GM18867 (cell line): ENCODE measurements at regions not wholly inside any gene's neighbourhood (a gene's known extent, or its start where the extent isn't known, plus 50 kb on each side); places are given as distances from the start of the nearest gene placed in this dataset.

Source experiments
- ATAC-seq: cut with Tn5 transposase; IDR thresholded peaks from one replicate; pipeline ENCODE4 v1.9.1; 2021; ENCODE audit warnings: mild to moderate bottlenecking, moderate library complexity; ENCODE audit not compliant: unreplicated experiment

DNA sequence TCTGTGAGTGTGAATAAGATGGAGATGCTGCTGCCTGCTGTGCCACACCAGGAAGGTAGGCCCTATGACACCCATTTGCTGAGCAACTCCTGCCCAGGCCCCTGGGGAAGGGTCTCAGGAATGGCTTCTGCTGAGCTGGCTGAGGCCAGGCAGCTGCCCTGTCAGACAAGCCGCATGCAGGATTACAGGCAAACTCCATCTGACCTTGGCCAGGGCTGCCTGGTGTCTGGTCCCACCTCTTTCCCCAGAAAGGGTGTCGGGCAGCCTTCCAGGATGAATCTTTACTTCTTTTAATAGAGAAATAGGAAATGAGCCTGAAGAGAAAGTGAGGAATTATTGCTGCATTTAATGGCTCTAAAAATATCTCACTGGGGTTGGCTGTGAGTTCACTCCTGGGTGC lies 182.5 kb downstream of the IRX5 start:
- no peak for ATAC-seq

DNA sequence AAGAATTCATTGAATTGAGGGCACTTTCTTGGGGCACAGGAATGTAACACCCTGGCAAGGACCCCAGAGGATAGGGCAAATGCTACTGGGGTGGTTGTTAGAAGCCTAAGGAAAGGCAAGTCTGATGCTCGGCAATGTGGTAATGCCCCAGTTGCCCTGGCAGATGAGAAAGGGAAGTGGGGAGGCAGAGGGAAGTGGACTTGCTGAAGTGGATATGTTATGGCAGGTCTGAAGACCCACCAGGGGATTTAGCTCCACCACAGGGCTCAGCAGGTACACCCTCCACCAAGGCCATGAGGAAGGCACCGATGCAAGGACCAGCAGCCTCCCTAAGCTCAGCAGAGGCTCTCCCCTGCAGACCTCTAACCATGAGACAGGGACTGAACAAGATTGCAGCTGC lies 184.8 kb downstream of the IRX5 start:
- no peak for ATAC-seq

DNA sequence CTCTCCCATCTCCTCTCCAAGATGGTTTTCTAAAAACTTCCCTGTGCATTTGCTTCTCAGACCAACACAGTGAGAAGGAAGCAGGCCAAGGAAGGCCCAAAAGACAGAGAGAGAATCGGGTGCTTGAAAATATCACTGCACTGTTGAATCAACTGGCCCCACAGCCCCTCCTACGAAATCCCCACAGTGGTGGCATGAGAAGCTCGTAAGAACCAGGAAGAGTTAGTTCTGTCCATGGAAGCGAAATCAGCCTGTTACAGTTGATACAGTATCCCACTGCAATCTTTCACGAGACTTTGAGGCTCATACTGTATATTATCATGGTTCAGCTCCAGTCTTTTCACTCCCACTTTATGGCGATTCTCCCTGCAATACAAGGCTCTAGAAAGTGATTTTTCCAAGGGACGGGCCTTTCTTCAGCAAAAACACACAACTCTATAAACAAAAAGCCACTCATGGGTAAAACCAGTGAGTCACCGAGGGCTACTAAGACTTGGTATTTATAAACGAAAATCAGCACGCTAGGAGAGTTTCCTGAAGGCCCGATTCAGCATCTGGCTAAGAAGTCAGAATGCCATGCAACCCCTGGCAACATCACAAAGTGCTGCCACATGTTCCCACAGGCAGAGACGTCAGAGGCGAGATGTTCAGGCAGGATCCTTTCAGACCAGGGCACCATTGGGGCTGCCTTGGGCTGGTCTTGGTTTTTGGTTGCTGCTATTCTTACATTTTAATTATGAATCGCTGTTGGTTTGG lies 185.7 kb downstream of the IRX5 start:
- no peak for ATAC-seq

DNA sequence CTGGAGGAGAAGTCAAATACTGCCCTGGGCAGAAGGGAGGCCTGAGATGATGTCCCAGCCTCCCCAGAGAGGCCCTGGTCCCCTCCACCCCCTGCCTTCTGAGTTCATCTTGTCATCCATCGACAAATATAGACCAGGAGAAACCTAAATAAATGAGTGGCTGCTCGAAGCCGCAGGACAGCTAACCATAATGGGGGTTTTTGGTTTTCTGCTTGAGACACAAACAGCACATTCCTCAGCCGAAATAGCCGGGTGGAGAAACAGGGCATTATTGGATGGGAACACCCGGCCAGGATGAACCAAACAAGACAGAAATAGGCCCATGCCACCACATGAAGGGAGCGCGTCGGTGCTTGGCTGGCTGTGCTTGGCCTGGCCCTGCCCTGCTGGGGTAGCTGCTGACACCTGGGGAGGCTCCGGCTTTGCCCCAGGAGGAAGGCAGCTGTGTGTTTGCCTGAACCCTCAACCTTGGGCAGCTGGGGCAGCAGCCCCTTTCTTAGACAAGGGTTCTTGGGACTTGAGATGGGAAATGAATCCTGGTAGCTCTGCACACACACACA lies 188.1 kb downstream of the IRX5 start:
- no peak for ATAC-seq

DNA sequence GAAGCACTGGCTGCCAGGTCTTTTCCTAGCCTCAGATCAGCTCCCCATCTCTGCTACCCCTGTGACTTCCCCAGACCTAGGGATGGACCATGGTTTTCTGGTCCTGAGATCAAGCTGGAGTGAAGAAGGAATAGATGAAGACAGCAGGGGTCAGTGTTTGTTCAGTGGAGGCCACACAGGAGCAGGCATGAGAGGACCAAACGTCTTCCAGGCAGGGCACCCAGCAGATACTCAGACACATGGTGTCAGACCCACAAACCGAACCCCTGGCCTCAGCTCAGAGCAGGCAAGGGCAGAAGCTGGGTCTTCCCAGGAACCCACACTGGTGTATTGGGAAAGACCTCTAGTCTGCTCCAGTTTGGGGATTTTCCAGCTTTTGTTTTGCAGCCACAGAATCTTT lies 189.7 kb downstream of the IRX5 start:
- no peak for ATAC-seq

DNA sequence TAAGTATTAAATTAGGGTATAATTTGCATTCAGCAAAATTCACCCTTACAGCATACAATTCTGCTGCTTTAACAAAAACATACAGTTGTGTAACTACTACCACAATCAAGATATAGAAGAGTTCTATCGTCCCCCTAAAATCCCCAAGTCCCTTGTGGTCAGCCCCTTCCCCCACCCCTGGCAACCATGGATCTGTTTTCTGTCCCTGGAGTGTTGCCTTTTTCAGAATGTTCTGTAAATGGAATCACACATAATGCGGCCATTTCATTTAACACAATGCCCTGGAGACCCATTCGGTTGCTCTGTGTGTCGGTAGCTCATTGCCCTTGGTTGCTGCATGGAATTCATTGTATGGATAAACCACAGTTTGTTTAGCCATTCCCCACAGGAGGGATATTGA lies 190.2 kb downstream of the IRX5 start:
- no peak for ATAC-seq

DNA sequence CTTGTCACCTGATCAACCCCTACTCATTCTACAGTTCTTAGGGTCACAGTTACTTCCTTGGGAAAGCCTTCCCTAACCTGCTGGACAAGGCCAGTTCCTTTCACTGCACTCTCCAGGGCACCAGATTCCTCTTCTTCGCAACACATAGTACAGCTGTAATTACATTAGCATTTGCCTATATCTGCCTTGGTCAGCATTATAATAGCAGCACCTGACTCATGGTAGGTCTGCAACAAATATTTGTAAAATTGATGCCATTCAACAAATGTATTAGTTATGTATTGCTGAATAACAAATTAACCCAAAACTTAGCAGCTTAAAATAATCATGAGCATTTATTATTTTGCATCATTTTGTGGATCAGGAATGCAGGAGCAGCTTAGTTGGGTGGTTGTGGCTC lies 193.0 kb downstream of the IRX5 start:
- ATAC-seq = no peak

DNA sequence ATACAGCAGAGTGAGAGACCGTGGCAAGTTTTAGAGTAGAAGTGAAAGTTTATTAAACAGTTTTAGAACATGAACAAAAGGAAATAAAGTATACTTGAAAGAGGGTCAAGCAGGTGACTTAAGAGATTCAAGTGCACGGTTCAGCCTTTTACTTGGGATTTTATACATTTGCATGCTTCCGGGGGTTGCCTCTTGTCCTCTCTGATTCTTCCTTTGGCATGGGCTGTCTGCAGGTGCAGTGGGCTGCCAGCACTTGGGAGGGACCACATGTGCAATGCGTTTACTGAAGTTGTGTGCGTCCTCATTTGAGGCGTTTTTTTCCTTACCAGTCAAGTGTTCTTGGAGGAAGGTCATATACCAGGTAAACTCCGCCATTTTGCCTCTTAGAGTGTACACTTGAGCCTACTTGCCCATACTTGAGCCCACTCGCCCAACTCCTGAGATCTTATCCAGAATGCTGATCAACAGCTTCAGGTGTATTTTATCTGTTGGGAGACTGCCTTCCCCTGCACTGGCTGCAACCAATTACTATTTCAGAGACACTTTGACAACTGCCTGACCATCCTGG lies 195.2 kb downstream of the IRX5 start:
- ATAC-seq = no peak

DNA sequence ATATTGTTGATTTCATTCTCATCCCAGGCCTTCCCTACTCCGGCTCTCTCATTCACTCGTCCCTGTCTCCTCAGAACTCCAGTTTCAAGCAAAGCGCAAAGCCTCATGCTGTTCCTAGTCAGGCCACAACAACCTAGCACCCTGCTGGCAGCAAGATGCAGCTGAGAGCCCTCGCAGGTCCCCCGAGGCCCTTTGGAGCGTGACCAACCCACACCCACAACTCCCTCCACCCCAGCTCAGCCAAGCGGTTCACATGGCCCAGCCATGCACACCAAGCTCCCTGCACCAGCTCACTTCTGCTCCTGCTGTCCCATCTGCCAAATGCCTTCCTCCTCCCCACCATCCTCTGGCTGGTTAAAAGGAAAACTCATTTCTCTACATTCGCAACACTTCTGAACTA lies 195.8 kb downstream of the IRX5 start:
- no peak for ATAC-seq

DNA sequence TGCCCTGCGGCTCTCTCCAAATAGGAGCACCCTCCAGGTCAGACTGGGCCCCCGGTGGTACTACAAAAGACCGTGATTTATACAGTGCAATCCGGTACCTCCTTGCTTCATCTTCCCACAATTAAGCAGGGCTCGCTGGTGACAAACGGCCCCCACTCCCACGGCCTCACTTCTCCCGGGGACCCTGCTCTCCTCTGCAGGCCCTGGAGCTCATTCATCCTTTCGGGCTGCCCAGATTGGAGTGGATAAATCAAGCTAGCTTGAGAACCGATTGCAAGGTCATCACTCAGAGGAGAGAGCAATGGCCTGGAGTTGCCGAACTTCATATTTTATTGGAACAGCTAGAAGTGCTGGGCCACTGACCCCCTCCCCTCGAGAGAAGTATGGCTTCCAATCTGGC lies 193.5 kb upstream of the IRX6 start:
- no peak for ATAC-seq

DNA sequence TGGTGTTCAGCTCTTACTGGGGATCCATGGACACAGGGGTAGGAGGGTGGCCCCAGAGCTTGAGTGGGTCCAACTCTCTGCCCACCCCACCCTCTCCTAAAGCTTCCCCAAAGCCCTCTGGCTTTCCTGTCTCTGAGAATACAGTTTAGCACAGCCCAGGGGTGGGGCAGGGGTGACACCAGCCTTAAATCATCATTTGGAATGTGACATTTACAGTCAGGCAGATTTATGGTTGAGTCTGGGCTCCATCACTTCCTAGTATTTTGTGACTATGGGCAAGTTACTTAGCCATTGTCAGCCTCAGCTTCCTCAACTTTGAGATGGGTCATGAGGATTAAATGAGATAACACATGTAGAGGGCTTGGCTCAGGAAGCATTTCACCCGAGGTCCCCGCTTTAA lies 193.1 kb upstream of the IRX6 start:
- no peak for ATAC-seq

DNA sequence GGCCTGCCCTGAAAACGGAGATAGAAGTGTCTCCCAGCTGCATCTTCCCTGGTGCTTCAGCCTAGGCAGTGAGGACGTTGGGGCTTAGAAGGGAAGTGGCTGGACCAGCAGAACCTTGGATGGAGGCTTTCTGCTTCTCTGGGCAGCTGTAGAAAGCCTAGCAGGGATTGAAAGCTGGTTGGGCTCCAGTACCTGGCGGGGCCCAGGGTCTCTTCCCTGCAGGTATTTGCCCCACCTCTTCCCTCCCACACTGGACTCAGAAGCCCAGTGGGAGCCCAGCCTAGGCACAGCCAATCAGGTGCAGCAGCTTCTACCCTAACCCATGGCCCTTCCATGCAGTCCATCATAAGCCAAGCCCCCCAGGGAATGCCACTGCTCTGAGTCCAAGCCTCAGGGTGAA lies 190.3 kb upstream of the IRX6 start:
- no peak for ATAC-seq

DNA sequence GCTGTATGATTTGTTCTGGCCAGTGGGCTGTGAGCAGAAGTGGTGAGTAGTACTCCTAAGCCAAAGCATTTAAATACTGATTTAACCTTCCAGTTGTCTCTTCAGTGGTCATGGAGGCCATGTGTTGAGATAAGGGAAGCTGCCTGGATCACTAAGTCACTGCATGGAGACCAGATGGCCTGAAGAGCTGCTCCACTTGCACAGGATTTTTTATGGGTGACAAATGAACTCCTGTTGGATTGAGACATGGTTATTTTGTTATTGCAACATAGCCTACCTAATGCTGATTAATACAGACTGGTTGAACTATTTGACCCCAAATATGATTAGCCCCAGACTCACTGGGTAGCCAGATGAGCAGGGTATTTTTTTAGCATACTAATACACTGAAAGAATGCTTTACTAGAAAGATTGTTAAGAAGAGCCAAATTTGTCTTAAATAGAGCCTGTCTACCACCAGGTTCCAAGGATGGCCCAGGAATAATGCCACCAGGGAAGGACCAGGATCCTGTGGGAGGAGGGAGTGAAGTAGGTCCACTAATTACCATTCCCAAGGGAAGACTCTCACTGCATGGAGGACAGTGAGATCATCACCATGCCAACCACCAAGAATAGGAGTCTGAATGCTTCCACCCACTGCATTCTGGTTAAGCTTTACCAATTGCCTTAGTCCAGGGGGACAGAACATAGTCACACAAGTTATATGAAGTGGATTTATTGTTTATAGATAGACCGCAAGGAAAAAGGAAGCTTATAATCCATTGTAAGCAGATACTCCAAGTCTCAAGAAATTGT lies 187.4 kb upstream of the IRX6 start:
- ATAC-seq = no peak

DNA sequence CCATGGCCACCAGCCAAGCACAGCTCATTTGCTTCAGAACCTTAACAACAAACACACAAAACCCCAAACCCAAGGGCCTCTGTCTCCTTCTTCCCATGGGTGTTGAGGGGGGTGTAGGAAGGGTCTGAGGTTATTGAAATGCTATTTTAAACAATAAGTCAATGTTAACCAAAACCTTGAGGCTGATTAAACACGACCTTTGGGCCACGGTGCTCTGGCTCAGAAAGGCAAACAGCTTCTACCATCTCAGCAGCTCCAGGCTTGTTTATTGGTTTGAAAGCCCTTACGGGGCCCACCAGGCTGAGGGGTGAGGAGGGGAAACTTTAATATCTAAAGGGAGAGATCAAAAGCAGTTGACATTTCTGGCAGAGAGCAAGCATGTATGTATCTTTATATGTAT lies 185.7 kb upstream of the IRX6 start:
- ATAC-seq = no peak

DNA sequence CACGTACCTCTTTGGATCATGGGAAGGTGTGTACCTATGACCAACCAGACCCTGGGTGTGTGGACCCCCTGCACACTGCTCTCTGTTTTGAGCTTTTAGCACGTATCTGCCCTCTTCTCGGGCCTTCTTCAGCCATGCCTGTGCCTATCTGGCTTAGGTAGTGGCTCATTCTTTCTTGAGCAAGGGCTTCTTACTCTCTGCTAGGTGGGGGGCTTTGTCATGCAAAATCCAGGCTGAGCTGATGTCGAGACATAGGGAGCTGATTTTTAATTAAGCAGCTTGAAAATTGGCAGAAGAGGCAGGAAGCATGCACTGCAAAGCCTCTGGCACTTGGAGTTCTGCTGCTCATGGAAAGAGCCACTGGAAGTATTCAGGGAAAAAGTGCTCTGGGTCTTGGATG lies 181.6 kb upstream of the IRX6 start:
- ATAC-seq = no peak

DNA sequence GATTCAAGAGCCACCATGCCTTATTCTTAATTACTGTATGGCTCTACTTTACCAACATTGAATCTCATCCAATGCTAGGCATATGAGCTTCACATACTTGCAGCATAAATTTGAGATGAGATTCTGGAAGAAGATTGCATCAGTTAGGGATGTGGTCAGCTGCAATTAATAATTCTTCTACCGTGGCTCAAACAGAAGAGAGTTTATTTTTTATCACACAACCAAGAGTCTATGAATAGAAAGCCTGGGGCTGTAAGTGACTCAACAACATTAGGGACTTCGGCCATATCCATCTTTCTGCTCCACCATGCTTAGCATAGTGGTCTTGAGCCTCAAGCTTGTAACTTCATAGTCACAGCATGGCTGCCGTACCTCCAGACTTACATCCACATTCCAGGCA lies 179.4 kb upstream of the IRX6 start:
- no peak for ATAC-seq

DNA sequence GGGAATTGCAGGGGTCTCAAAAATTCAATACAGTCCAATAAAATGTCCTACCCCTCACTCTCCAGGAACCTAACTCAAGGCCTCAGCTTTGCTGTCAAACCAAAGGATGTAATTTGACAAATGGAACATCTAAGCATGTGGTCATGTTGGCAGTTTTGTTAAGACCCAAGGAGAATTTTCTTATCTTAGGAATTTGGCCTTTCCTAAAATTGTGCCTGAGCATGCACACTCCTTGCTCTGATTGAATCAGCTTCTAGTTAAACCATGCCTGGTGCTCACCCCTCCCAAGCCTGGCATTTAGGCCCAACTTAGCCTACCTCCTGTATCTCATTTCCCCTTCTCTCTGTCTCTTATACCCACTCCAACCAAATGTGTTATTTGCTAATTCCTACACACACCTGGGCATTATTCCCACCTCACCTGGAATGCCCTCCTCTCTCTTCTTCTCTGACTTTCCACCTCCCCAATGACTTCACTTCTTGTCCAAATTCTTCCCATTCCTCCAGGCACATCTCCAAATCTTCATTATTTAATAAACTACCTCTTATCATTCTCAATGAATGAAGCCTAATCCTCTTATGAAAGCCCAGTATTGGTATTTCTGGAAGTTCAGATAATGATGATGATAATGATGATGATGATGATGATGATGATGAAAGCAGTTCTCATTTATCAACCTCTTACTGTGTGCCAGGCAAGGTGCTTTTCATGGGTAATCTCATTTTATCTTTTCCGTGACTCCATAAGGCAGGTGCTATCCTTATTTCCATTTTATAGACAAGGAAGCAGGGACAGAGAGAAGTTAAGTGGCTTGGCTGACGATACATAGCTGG lies 178.0 kb upstream of the IRX6 start:
- ATAC-seq = no peak

DNA sequence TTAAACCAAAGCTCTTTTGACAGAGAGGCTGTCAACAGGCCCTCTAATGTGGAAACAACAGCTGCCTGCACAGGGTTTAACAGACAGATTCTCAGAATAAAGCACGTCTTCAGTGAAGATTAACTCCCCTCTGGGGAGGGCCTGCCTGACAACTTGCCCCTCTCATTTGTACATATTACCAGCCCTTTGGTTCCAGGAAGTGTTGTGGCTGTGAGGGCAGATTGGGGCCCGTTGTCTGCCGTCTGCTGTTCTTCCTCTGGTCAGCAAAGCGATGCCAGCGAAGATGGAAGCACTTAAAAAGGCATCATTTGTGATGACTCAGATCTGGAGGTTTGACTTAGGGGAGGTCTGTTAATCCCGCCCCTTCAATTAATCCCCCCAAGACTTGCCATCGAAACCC lies 177.0 kb upstream of the IRX6 start:
- no peak for ATAC-seq

DNA sequence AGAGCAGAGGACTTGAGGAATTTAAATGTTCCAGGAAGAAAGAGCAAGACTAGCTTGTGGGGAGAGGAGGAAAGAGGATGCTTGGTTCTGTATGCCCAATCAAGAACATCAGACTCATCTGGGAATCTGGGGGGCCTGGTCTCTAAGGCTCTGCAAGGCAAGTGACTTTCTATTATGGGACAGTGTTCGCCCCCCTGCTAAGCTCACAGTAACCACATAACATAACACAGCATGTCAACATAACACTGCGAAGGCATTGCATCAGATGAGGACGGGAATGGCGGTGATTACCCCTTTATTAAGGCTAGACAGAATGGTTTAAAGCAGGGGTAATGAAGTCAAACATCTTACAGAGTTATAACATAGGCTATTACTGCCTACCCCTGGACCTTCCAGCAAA lies 176.6 kb upstream of the IRX6 start:
- no peak for ATAC-seq

DNA sequence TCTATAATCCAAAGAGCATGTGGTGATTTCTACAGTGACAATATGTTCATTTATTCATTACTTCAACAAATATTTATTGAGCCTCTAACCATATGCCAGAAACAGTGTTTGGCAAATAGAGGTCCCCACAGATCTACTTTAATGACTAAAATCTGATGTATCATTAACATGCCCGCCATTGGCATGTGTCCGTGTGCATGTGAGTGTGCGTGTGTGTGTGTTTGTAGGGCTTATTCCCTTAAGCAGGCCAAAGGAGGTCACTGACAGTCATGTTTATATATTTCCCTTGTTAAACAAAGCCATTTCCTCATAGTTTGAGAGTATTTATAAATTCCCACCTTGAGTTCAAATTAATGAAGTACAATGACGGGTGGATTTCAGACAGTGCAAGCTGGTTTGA lies 174.4 kb upstream of the IRX6 start:
- ATAC-seq = no peak
